Smooth muscle cell (in vitro differentiated cells): ENCODE measurements at regions not wholly inside any gene's neighbourhood (a gene's known extent, or its start where the extent isn't known, plus 50 kb on each side); places are given as distances from the start of the nearest gene placed in this dataset.
A peak's percentile ranks its signal among the peaks of the same experiment; 100 is the strongest.

ENCODE experiments used
- DNase-seq: peaks from one replicate; lab custom pipeline; 2025; ENCODE audit not compliant: unreplicated experiment; lab: John Stamatoyannopoulos, UW
- H2AFZ ChIP-seq: fragments of 200-600 bp; sonication (generic); 2 replicates; pipeline ENCODE4 v1.6.0; 2016; ENCODE audit warnings: antibody characterized with exemption, low read depth, mild to moderate bottlenecking
- H3F3A ChIP-seq: fragments of 200-600 bp; sonication (generic); 2 replicates; pipeline ENCODE4 v1.6.0; 2017; ENCODE audit warnings: antibody characterized with exemption, low read depth
- H3K27ac ChIP-seq: fragments of 200-600 bp; sonication (generic); 2 replicates; pipeline ENCODE4 v1.5.1; 2016; ENCODE audit warnings: low read depth, mild to moderate bottlenecking
- H3K27me3 ChIP-seq: fragments of 200-600 bp; sonication (generic); 2 replicates; pipeline ENCODE4 v1.6.1; 2016; ENCODE audit warnings: low read depth, mild to moderate bottlenecking
- H3K36me3 ChIP-seq: fragments of 200-600 bp; sonication (generic); 2 replicates; pipeline ENCODE4 v1.5.1; 2016; ENCODE audit warnings: low read depth
- H3K4me1 ChIP-seq: fragments of 200-600 bp; sonication (generic); 2 replicates; pipeline ENCODE4 v1.5.1; 2016; ENCODE audit warnings: low read depth
- H3K4me2 ChIP-seq: fragments of 200-600 bp; sonication (generic); 2 replicates; pipeline ENCODE4 v1.6.0; 2016; ENCODE audit warnings: mild to moderate bottlenecking
- H3K4me3 ChIP-seq: fragments of 200-600 bp; sonication (generic); 2 replicates; pipeline ENCODE4 v1.5.1; 2016; ENCODE audit warnings: mild to moderate bottlenecking
- H3K79me2 ChIP-seq: fragments of 200-600 bp; sonication (generic); 2 replicates; pipeline ENCODE4 v1.6.0; 2016; ENCODE audit warnings: low read depth, mild to moderate bottlenecking
- H3K9ac ChIP-seq: fragments of 200-600 bp; sonication (generic); 2 replicates; pipeline ENCODE4 v1.6.0; 2016; ENCODE audit warnings: low read depth
- H3K9me3 ChIP-seq: fragments of 200-600 bp; sonication (generic); replicated peaks from 2 replicates; pipeline ENCODE4 v1.5.1; 2016; ENCODE audit warnings: low read depth
- H4K20me1 ChIP-seq: fragments of 200-600 bp; sonication (generic); 2 replicates; pipeline ENCODE4 v1.6.0; 2016; ENCODE audit warnings: low read depth
- WGBS: methylation state at CpG from one replicate; pipeline ENCODE4 v1.1.7; 2016; ENCODE audit warnings: low lambda C conversion rate; 5-methylcytosine and 5-hydroxymethylcytosine counted together
- TF ChIP-seq, protein P1 (sequence below): fragments of 200-600 bp; sonication (generic); IDR thresholded peaks from 2 replicates; pipeline ENCODE4 v1.5.1; 2017; ENCODE audit warnings: borderline replicate concordance, mild to moderate bottlenecking, antibody characterized with exemption; ENCODE audit not compliant: insufficient read depth, poor library complexity, severe bottlenecking

DNA sequence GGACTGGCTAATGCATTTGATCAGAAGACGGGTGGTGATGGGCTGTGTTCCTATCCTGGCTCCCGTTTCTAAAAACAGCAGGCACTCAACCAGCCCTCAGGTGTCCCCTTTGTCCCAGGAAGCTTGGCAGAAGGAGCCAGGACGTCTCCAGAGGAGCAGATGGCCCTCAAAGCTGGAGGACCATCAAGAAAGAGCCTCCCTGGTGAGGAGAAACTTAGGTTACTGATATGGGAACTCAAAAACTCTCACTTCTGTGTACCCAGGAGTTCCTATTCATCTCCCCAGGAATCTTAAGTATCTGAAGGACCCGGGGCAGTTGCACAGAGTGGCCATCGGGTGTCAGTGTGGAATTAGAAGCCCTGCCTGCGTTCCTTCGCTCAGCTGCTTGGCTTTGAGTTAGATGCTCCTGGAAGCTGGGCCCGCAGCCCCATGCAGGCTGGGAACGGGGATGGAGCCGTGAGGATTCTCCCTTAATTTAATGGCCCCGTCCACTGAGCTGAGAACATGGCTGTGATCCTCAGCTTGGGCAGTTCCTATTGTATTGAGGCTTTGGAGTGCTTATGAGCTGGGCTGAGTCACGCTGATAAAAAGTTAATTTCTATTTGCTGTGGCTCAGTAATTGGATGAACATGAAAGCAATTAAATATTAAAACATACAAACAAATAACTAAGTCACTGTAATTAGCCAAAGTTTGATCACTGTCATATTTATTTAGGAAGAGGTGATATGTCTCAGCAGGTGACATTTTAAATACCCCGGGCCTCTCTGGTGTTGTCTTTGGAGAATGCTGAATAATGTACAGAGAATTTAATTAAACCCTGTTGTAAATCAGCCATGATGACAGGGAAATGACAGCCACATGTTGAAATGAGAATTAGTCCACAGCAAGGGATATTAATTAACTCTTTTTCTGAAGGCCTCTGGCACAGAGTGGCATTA, 402.1 kb downstream of the SEC14L1 start:
- peaks cover 33% of the 10 kb centered on the region for H3K4me1 ChIP-seq
- H3K9me3 ChIP-seq: no peaks in the 10 kb centered on the region
- no peak overlapping the region for H3K4me3 ChIP-seq
- no peaks in the 10 kb centered on the region for H3F3A ChIP-seq
- H4K20me1 ChIP-seq: no peaks in the 10 kb centered on the region
- H2AFZ ChIP-seq: no peak overlapping the region
- H3K79me2 ChIP-seq: no peaks in the 10 kb centered on the region
- H3K36me3 ChIP-seq: no peaks in the 10 kb centered on the region
- no peak overlapping the region for H3K9ac ChIP-seq
- H3K4me2 ChIP-seq: peak overlapping the region; percentile 28
- DNase-seq: peak; percentile 21
- TF ChIP-seq, protein P1, sequence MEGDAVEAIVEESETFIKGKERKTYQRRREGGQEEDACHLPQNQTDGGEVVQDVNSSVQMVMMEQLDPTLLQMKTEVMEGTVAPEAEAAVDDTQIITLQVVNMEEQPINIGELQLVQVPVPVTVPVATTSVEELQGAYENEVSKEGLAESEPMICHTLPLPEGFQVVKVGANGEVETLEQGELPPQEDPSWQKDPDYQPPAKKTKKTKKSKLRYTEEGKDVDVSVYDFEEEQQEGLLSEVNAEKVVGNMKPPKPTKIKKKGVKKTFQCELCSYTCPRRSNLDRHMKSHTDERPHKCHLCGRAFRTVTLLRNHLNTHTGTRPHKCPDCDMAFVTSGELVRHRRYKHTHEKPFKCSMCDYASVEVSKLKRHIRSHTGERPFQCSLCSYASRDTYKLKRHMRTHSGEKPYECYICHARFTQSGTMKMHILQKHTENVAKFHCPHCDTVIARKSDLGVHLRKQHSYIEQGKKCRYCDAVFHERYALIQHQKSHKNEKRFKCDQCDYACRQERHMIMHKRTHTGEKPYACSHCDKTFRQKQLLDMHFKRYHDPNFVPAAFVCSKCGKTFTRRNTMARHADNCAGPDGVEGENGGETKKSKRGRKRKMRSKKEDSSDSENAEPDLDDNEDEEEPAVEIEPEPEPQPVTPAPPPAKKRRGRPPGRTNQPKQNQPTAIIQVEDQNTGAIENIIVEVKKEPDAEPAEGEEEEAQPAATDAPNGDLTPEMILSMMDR: peak; percentile 88
- H3K27me3 ChIP-seq: no peaks in the 10 kb centered on the region
- no peak overlapping the region for H3K27ac ChIP-seq
- 14% methylated on average over 13 of the region's 13 CpGs for WGBS

DNA sequence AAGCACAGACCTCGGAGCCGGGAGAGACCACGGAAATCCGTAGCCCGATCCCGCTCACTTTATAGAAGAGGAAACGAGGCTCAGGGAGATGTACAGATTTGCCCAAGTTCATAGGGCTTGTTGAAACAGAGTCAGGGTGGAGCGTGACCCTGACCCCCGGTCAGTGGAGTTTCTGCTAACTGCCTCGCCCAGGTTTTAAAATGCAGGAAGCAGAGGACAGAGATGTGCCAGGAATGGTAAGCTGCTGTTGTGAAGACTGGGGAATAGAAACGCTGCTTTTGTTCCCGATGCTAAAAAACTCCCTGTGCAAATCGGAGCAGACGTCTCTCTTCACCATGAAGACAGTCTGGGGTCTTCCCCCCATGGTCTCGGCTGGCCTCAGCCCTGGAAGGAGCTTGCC, 403.0 kb downstream of the SEC14L1 start:
- Histone ChIP-seq H3K9me3 (no peaks in the 10 kb centered on the region), H3K36me3 (no peaks in the 10 kb centered on the region), H3K4me1 (peaks cover 33% of the 10 kb centered on the region), H3K4me3 (no peak overlapping the region), H3K9ac (no peak overlapping the region), H3K27ac (no peak overlapping the region), H3K27me3 (no peaks in the 10 kb centered on the region), H4K20me1 (no peaks in the 10 kb centered on the region), H2AFZ (no peak overlapping the region), H3K79me2 (no peaks in the 10 kb centered on the region), H3K4me2 (no peak overlapping the region), H3F3A (no peaks in the 10 kb centered on the region)
- 77% methylated on average over 15 of the region's 15 CpGs for WGBS
- TF ChIP-seq, protein P1: no peak
- no peak for DNase-seq

GRCh38 chr17:77544347-77545110, 403.8 kb downstream of the SEC14L1 start:
- 86% methylated on average over 13 of the region's 13 CpGs for WGBS

More at GRCh38 chr17:77544347-77545110, 403.8 kb downstream of the SEC14L1 start:
- Histone ChIP-seq H3K27ac (no peak overlapping the region), H3K4me3 (no peak overlapping the region), H3K9me3 (no peaks in the 10 kb centered on the region), H3F3A (no peaks in the 10 kb centered on the region), H3K79me2 (no peaks in the 10 kb centered on the region), H3K4me2 (no peak overlapping the region), H4K20me1 (no peaks in the 10 kb centered on the region), H3K4me1 (peaks cover 33% of the 10 kb centered on the region), H3K9ac (no peak overlapping the region), H3K27me3 (no peaks in the 10 kb centered on the region), H2AFZ (no peak overlapping the region), H3K36me3 (no peaks in the 10 kb centered on the region)
- DNase-seq: no peak
- TF ChIP-seq, protein P1: no peak
